Lower leg skin (tissue), 3 donors: ENCODE measurements at regions not wholly inside any gene's neighbourhood (a gene's known extent, or its start where the extent isn't known, plus 50 kb on each side); places are given as distances from the start of the nearest gene placed in this dataset.

Experiments
- CTCF ChIP-seq, 3 donors: fragments of 450-650 bp; IDR thresholded peaks; one replicate each; pipeline ENCODE4 v1.5.1; 2016; ENCODE audit warnings: antibody characterized with exemption in 3 of 3, mild to moderate bottlenecking in 3 of 3, moderate library complexity in 2 of 3
- POLR2A ChIP-seq, 2 donors: fragments of 450-650 bp; IDR thresholded peaks; one replicate each; pipeline ENCODE4 v1.6.1; 2016 to 2017; ENCODE audit warnings: antibody characterized with exemption in 2 of 2, mild to moderate bottlenecking in 1 of 2, moderate library complexity in 1 of 2

- no peak for TF ChIP-seq CTCF (IDR thresholded peaks at IDR 0.05)
- no peak for TF ChIP-seq POLR2A (IDR thresholded peaks at IDR 0.05)
Measured at GRCh38 chr5:159780246-159780645, 136.0 kb upstream of the ADRA1B start.
